ENCODE measurements at regions not wholly inside any gene's neighbourhood (a gene's known extent, or its start where the extent isn't known, plus 50 kb on each side); places are given as distances from the start of the nearest gene placed in this dataset. TPM values are rescaled to one million over a fixed set of nuclear protein-coding genes. Genes with fewer than 3 reads are reported as not detected.

DNA sequence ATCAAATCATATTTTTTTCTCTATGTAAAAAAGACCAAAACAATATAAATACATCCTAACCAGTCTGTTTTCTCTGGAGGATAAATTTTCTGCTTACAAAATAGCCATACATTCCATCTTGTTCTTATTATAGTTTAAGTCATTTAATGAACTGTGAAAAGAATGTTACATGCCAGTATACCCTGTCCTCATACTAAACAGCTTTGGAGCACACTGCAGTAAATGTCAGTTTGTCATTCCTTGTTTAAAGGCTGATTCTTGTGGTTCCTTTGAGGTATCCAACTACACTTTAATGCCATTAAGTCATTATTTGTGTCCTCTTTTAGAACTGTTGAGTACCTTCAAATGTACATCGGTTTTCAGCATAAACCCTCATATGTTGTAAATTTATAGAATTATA is 52.7 kb upstream of the DCBLD2 start:
- Histone ChIP-seq H3K4me1 (ENCODE audit: control insufficient read depth, low read depth, low read length) (no peaks in the 10 kb centered on the region), H3K79me1 (ENCODE audit: low read length) (no peaks in the 10 kb centered on the region), H3K4me3 (ENCODE audit: low read length) (no peak overlapping the region), H3K18ac (ENCODE audit: low read length) (no peak overlapping the region), H3K23ac (ENCODE audit: low read length) (no peak overlapping the region), H3K36me3 (ENCODE audit: control insufficient read depth, insufficient read depth, low read length) (no peaks in the 10 kb centered on the region), H3K4ac (ENCODE audit: low read depth, low read length) (no peak overlapping the region), H3K4me2 (ENCODE audit: low read length) (no peak overlapping the region), H3K56ac (ENCODE audit: low read length) (no peak overlapping the region), H3K27ac (ENCODE audit: low read depth, low read length) (no peak overlapping the region), H3K9ac (ENCODE audit: low read length) (no peak overlapping the region), H2BK120ac (ENCODE audit: low read depth, low read length) (no peak overlapping the region), H2AK5ac (ENCODE audit: low read length) (no peak overlapping the region), H4K8ac (ENCODE audit: low read depth, low read length) (no peak overlapping the region), H3K27me3 (ENCODE audit: insufficient read depth, low read length, poor library complexity) (no peaks in the 10 kb centered on the region), H4K5ac (ENCODE audit: low read length) (no peak overlapping the region), H3K79me2 (ENCODE audit: control insufficient read depth, insufficient read depth, low read length) (no peaks in the 10 kb centered on the region), H2BK5ac (ENCODE audit: low read length) (no peak overlapping the region), H2BK15ac (replicated peaks; ENCODE audit: low read depth) (no peak overlapping the region)
- no peak for DNase-seq
- WGBS (ENCODE audit: extremely low coverage, insufficient coverage, low lambda C conversion rate): no CpG with 5 or more reads among the region's 1 CpG

DNA sequence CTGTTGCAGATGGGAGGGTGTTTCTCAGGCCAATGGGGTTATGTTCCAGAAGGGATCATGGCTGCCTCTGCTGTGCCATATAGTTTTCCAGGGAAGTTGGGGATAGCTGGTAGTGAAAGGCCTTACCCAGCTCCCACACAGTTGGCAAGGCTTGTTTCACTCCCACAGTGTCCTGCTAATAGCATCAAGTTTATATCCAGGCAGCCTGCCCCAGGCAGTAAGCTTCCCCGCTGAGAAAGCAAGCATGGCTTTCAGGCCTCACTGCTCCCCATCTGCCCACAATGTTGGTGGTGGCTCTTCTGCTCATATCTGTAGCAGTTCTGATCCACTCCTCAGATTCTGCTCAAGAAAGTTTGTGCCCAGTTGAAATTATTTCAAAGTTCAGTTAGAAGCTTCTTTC is 50.9 kb upstream of the DCBLD2 start:
- H3K27me3 ChIP-seq (ENCODE audit: insufficient read depth, low read length, poor library complexity): no peaks in the 10 kb centered on the region
- H2BK120ac ChIP-seq (ENCODE audit: low read depth, low read length): no peak overlapping the region
- no peaks in the 10 kb centered on the region for H3K36me3 ChIP-seq (ENCODE audit: control insufficient read depth, insufficient read depth, low read length)
- H4K5ac ChIP-seq (ENCODE audit: low read length): no peak overlapping the region
- no peak overlapping the region for H3K9ac ChIP-seq (ENCODE audit: low read length)
- H2AK5ac ChIP-seq (ENCODE audit: low read length): no peak overlapping the region
- H3K27ac ChIP-seq (ENCODE audit: low read depth, low read length): no peak overlapping the region
- WGBS (ENCODE audit: extremely low coverage, insufficient coverage, low lambda C conversion rate): no CpG with 5 or more reads among the region's 1 CpG
- no peak overlapping the region for H4K8ac ChIP-seq (ENCODE audit: low read depth, low read length)
- no peak for DNase-seq
- H3K4me3 ChIP-seq (ENCODE audit: low read length): no peak overlapping the region
- H3K4me1 ChIP-seq (ENCODE audit: control insufficient read depth, low read depth, low read length): no peaks in the 10 kb centered on the region
- H3K23ac ChIP-seq (ENCODE audit: low read length): no peak overlapping the region
- H3K79me1 ChIP-seq (ENCODE audit: low read length): no peaks in the 10 kb centered on the region
- no peak overlapping the region for H3K18ac ChIP-seq (ENCODE audit: low read length)
- no peak overlapping the region for H2BK15ac ChIP-seq (replicated peaks; ENCODE audit: low read depth)
- no peak overlapping the region for H3K4me2 ChIP-seq (ENCODE audit: low read length)
- H3K79me2 ChIP-seq (ENCODE audit: control insufficient read depth, insufficient read depth, low read length): no peaks in the 10 kb centered on the region
- no peak overlapping the region for H2BK5ac ChIP-seq (ENCODE audit: low read length)
- H3K4ac ChIP-seq (ENCODE audit: low read depth, low read length): no peak overlapping the region
- no peak overlapping the region for H3K56ac ChIP-seq (ENCODE audit: low read length)

Small RNA genes lying in the stretch of these regions (small RNA-seq; reads per million reads assigned to genes)
- gene AC107297.1 (ENCODE audit: insufficient read depth): not detected
- gene RF00066 (ENCODE audit: insufficient read depth): not detected
